Adrenal gland (tissue), 5 donors: ENCODE measurements at regions not wholly inside any gene's neighbourhood (a gene's known extent, or its start where the extent isn't known, plus 50 kb on each side); places are given as distances from the start of the nearest gene placed in this dataset.

ENCODE experiments used
- POLR2A ChIP-seq, 2 donors: fragments of 450-650 bp; IDR thresholded peaks; one replicate each; pipeline ENCODE4 v1.6.1; 2017; ENCODE audit warnings: antibody characterized with exemption in 2 of 2, mild to moderate bottlenecking in 2 of 2, moderate library complexity in 1 of 2
- TF ChIP-seq, protein P1 (sequence below), 6 experiments: fragments of 450-650 bp in 4 of 6; fragments of 200-600 bp in 2 of 6; sonication (generic) in 1 of 6; IDR thresholded peaks; 1 replicate in 5 of 6; 2 replicates in 1 of 6; pipeline versions ENCODE4 v1.5.1 to v1.8.0; 2016 to 2021; ENCODE audit warnings: antibody characterized with exemption in 6 of 6, mild to moderate bottlenecking in 2 of 6, moderate library complexity in 1 of 6
- donor health status: DM: no; HTN: no; CAD: no.

GRCh38 chr16:17757808-17758207, 287.0 kb upstream of the XYLT1 start:
- TF ChIP-seq POLR2A (IDR thresholded peaks at IDR 0.05), result no peak
- TF ChIP-seq, protein P1, sequence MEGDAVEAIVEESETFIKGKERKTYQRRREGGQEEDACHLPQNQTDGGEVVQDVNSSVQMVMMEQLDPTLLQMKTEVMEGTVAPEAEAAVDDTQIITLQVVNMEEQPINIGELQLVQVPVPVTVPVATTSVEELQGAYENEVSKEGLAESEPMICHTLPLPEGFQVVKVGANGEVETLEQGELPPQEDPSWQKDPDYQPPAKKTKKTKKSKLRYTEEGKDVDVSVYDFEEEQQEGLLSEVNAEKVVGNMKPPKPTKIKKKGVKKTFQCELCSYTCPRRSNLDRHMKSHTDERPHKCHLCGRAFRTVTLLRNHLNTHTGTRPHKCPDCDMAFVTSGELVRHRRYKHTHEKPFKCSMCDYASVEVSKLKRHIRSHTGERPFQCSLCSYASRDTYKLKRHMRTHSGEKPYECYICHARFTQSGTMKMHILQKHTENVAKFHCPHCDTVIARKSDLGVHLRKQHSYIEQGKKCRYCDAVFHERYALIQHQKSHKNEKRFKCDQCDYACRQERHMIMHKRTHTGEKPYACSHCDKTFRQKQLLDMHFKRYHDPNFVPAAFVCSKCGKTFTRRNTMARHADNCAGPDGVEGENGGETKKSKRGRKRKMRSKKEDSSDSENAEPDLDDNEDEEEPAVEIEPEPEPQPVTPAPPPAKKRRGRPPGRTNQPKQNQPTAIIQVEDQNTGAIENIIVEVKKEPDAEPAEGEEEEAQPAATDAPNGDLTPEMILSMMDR (IDR thresholded peaks at IDR 0.05), result no peak
